Glutamatergic neuron (in vitro differentiated cells): ENCODE measurements at regions not wholly inside any gene's neighbourhood (a gene's known extent, or its start where the extent isn't known, plus 50 kb on each side); places are given as distances from the start of the nearest gene placed in this dataset.

Experiments used
- DNase-seq: peaks from one replicate; pipeline ENCODE4 v3.0.0; 2022
- H3K27ac Mint-ChIP-seq: one replicate; pipeline ENCODE4 v1.8.0; 2020; ENCODE audit warnings: mild to moderate bottlenecking, mixed read lengths, inconsistent platforms; ENCODE audit not compliant: unreplicated experiment
- H3K27me3 Mint-ChIP-seq: one replicate; pipeline ENCODE4 v1.8.0; 2020; ENCODE audit warnings: mild to moderate bottlenecking, moderate library complexity, mixed read lengths, inconsistent platforms; ENCODE audit not compliant: unreplicated experiment
- H3K36me3 Mint-ChIP-seq: one replicate; pipeline ENCODE4 v1.8.0; 2020; ENCODE audit warnings: mild to moderate bottlenecking, mixed read lengths, inconsistent platforms; ENCODE audit not compliant: unreplicated experiment
- H3K4me1 Mint-ChIP-seq: one replicate; pipeline ENCODE4 v1.8.0; 2020; ENCODE audit warnings: mild to moderate bottlenecking, low read depth, mixed read lengths, inconsistent platforms; ENCODE audit not compliant: unreplicated experiment
- H3K4me3 Mint-ChIP-seq: one replicate; pipeline ENCODE4 v1.8.0; 2020; ENCODE audit warnings: mild to moderate bottlenecking, mixed read lengths, inconsistent platforms; ENCODE audit not compliant: unreplicated experiment
- H3K9me3 Mint-ChIP-seq: one replicate; pipeline ENCODE4 v1.8.0; 2020; ENCODE audit warnings: mild to moderate bottlenecking, moderate library complexity, mixed read lengths, inconsistent platforms; ENCODE audit not compliant: unreplicated experiment
- TF ChIP-seq, protein P1 (sequence below): fragments of 200-600 bp; sonication (generic); IDR thresholded peaks from one replicate; pipeline ENCODE4 v1.5.0; 2021; ENCODE audit not compliant: partially characterized antibody, unreplicated experiment

DNA sequence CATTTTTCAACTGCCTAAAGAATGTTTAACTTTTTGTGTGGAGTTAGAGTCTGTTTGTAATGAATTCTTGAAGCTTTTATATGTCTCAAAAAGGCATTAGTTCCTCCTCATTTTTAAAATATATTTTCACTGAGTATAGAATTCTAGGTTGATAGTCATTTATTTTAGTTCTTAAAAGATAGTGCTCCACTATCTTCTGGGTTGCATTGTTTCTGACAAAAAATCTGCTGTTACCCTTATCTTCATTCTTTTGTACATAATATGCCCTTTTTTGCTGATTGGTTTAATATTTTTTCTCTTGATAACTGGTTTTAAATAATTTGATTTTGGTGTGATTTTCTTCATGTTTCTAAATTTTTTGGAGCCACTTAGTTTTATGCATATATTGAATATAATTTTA, 754.7 kb upstream of the GYPC start:
- Mint-ChIP-seq H3K27ac (no peak overlapping the region), H3K4me1 (no peaks in the 10 kb centered on the region), H3K27me3 (peaks cover 2% of the 10 kb centered on the region), H3K4me3 (no peak overlapping the region), H3K9me3 (no peaks in the 10 kb centered on the region), H3K36me3 (peaks cover 13% of the 10 kb centered on the region)
- TF ChIP-seq, protein P1, sequence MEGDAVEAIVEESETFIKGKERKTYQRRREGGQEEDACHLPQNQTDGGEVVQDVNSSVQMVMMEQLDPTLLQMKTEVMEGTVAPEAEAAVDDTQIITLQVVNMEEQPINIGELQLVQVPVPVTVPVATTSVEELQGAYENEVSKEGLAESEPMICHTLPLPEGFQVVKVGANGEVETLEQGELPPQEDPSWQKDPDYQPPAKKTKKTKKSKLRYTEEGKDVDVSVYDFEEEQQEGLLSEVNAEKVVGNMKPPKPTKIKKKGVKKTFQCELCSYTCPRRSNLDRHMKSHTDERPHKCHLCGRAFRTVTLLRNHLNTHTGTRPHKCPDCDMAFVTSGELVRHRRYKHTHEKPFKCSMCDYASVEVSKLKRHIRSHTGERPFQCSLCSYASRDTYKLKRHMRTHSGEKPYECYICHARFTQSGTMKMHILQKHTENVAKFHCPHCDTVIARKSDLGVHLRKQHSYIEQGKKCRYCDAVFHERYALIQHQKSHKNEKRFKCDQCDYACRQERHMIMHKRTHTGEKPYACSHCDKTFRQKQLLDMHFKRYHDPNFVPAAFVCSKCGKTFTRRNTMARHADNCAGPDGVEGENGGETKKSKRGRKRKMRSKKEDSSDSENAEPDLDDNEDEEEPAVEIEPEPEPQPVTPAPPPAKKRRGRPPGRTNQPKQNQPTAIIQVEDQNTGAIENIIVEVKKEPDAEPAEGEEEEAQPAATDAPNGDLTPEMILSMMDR: no peak
- no peak for DNase-seq

- no peaks in the 10 kb centered on the region for H3K9me3 Mint-ChIP-seq
- H3K4me1 Mint-ChIP-seq: no peaks in the 10 kb centered on the region
- no peaks in the 10 kb centered on the region for H3K36me3 Mint-ChIP-seq
- H3K27ac Mint-ChIP-seq: no peak overlapping the region
- TF ChIP-seq, protein P1: no peak
- no peak overlapping the region for H3K4me3 Mint-ChIP-seq
- DNase-seq: no peak
- no peaks in the 10 kb centered on the region for H3K27me3 Mint-ChIP-seq
Measured at GRCh38 chr2:125925891-125926546, 729.9 kb upstream of the GYPC start.

DNA sequence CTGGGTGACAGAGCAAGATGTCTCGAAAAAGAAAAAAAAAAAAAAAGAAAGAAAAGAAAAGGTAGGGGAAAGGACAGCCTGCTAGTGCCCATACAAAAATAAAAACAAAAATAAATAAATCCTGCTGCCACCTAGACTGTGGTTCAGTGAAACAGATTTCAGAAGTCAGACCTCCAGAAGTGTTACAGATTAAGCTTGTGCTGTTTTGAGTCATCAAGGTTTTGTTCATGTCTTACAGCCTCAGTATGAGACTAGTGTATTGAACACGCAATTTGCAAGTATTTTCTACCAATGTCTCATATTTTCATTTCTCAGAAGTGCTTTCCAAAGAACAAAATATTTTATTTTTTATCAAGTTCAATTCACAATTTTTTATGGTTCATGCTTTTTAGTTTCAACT, 720.4 kb upstream of the GYPC start:
- Mint-ChIP-seq H3K36me3 (no peaks in the 10 kb centered on the region), H3K27me3 (peaks cover 1% of the 10 kb centered on the region), H3K4me1 (no peaks in the 10 kb centered on the region), H3K9me3 (no peaks in the 10 kb centered on the region), H3K27ac (no peak overlapping the region), H3K4me3 (no peak overlapping the region)
- DNase-seq: no peak
- TF ChIP-seq, protein P1: no peak

DNA sequence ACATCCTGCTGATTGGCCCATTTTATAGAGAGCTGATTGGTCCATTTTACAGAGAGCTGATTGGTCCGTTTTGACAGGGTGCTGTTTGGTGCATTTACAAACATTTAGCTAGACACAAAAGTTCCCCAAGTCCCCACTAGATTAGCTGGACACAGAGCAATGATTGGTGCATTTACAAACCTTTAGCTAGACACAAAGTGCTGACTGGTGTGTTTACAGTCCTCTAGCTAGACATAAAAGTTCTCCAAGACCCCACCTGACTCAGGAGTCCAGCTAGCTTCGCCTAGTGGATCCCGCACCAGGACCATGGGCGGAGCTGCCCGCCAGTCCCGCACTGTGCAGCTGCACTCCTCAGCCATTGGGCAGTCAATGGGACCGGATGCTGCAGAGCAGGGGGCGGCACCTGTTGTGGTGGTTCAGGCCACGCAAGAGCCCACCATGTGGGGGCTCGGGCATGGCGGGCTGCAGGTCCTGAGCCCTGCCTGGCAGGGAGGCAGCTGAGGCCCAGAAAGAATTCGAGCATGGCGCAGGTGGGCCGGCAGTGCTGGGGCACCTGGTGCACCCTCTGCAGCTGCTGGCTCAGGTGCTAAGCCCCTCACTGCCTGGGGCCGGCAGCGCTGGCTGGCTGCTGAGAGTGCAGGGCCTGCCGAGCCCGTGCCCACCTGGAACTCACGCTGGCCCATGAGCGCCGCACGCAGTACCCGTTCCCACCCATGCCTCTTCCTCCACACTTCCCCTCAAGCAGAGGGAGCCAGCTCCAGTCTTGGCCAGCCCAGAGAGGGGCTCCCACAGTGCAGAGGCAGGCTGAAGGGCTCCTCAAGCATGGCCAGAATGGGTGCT, 713.2 kb upstream of the GYPC start:
- no peak for DNase-seq
- Mint-ChIP-seq H3K27ac (no peak overlapping the region), H3K36me3 (peaks cover 8% of the 10 kb centered on the region), H3K4me3 (no peak overlapping the region), H3K27me3 (no peaks in the 10 kb centered on the region), H3K9me3 (peaks cover 2% of the 10 kb centered on the region), H3K4me1 (no peaks in the 10 kb centered on the region)
- TF ChIP-seq, protein P1: no peak

GRCh38 chr2:125959047-125959446, 696.9 kb upstream of the GYPC start:
- no peak for DNase-seq
- Mint-ChIP-seq H3K4me1 (no peaks in the 10 kb centered on the region), H3K4me3 (no peak overlapping the region), H3K27ac (no peak overlapping the region), H3K27me3 (no peaks in the 10 kb centered on the region), H3K36me3 (no peaks in the 10 kb centered on the region), H3K9me3 (no peaks in the 10 kb centered on the region)
- TF ChIP-seq, protein P1: no peak
